ENCODE measurements at regions not wholly inside any gene's neighbourhood (a gene's known extent, or its start where the extent isn't known, plus 50 kb on each side); places are given as distances from the start of the nearest gene placed in this dataset.

- no peak for TF ChIP-seq CBFB (IDR thresholded peaks at IDR 0.05; ENCODE audit: low read depth)
- no peak for TF ChIP-seq CTCF (IDR thresholded peaks at IDR 0.05 in 2 of 3, conservative IDR thresholded peaks at IDR 0.05 in 1 of 3; ENCODE audit: control insufficient read depth in 2 of 3, extremely low read depth in 1 of 3, insufficient read depth in 1 of 3, low read depth in 3 of 3, low read length in 3 of 3)
- no peak for TF ChIP-seq BRCA1 (IDR thresholded peaks at IDR 0.05; ENCODE audit: low read depth, low read length)
- TF ChIP-seq EP300 (IDR thresholded peaks at IDR 0.05; ENCODE audit: borderline replicate concordance in 1 of 2, control insufficient read depth in 1 of 2, low read depth in 2 of 2, low read length in 2 of 2): no peak
- no peak for TF ChIP-seq TAF1 (IDR thresholded peaks at IDR 0.05; ENCODE audit: borderline replicate concordance, low read depth, low read length)
- no peak for TF ChIP-seq SIN3A (IDR thresholded peaks at IDR 0.05; ENCODE audit: low read depth, low read length)
- no peak for TF ChIP-seq EZH2 (IDR thresholded peaks at IDR 0.05; ENCODE audit: borderline replicate concordance, control insufficient read depth, low read depth, low read length)
- no peak for TF ChIP-seq REST (IDR thresholded peaks at IDR 0.05; ENCODE audit: low read depth, low read length)
- no peak for TF ChIP-seq MXI1 (IDR thresholded peaks at IDR 0.05; ENCODE audit: low read depth, low read length)
- no peak for TF ChIP-seq PBX3 (IDR thresholded peaks at IDR 0.05; ENCODE audit: insufficient replicate concordance, low read depth, low read length)
- no peak for TF ChIP-seq SMAD1 (IDR thresholded peaks at IDR 0.05; ENCODE audit: low read depth, partially characterized antibody)
Observed at GRCh38 chr9:4397917-4398316, 92.4 kb upstream of the SLC1A1 start.
